ENCODE measurements at regions not wholly inside any gene's neighbourhood (a gene's known extent, or its start where the extent isn't known, plus 50 kb on each side); places are given as distances from the start of the nearest gene placed in this dataset.

DNA sequence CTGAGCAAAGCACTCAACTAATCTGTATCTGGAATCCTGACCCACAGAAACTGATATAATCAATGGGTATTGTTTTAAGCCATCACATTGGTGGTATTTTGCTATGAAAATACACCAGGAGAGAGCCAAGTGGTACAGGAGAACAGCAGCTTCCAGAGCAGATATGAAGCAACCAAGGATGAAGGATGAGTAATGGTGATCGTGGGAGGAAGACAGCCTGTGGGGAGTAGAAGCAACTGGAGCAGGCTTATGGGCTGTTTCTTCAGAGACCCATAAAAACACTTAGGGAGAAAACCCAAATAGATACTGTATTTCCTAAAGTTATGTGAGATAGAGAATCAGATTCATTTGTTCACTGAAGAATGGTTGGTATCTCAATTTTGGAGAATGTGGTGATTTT is 330.8 kb downstream of the NUP35 start:
- TF ChIP-seq, protein P1, sequence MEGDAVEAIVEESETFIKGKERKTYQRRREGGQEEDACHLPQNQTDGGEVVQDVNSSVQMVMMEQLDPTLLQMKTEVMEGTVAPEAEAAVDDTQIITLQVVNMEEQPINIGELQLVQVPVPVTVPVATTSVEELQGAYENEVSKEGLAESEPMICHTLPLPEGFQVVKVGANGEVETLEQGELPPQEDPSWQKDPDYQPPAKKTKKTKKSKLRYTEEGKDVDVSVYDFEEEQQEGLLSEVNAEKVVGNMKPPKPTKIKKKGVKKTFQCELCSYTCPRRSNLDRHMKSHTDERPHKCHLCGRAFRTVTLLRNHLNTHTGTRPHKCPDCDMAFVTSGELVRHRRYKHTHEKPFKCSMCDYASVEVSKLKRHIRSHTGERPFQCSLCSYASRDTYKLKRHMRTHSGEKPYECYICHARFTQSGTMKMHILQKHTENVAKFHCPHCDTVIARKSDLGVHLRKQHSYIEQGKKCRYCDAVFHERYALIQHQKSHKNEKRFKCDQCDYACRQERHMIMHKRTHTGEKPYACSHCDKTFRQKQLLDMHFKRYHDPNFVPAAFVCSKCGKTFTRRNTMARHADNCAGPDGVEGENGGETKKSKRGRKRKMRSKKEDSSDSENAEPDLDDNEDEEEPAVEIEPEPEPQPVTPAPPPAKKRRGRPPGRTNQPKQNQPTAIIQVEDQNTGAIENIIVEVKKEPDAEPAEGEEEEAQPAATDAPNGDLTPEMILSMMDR (conservative IDR thresholded peaks at IDR 0.05 in 1 of 2, IDR thresholded peaks at IDR 0.05 in 1 of 2; ENCODE audit: extremely low read depth in 1 of 2, insufficient read depth in 1 of 2, low read depth in 1 of 2, low read length in 2 of 2): no peak
- no peak for TF ChIP-seq EZH2 (IDR thresholded peaks at IDR 0.05; ENCODE audit: borderline replicate concordance, low read length)

Data from mammary epithelial cell (primary cell).